ENCODE measurements at regions not wholly inside any gene's neighbourhood (a gene's known extent, or its start where the extent isn't known, plus 50 kb on each side); places are given as distances from the start of the nearest gene placed in this dataset.
A peak's percentile ranks its signal among the peaks of the same experiment; 100 is the strongest.

DNA sequence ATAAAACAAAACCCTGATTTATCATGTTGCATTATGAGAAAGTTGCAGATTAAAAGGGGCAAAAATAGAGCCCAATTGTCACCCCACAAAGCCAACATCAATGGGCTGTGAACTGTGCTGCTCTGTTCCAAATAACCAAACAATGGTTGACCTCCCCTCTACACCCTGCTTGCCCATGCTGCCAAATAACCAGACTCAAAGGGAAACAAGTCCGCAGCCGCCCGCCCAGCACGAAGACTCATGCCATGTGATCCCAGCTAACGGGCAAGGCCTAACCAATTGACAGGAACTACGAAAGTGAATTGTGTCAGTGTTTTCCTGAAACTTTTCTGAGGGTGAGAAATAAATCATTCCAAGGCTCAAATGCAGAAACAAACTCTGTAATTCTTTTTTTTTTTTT lies 97.9 kb upstream of the RIOK3 start:
- TF ChIP-seq, protein P1, sequence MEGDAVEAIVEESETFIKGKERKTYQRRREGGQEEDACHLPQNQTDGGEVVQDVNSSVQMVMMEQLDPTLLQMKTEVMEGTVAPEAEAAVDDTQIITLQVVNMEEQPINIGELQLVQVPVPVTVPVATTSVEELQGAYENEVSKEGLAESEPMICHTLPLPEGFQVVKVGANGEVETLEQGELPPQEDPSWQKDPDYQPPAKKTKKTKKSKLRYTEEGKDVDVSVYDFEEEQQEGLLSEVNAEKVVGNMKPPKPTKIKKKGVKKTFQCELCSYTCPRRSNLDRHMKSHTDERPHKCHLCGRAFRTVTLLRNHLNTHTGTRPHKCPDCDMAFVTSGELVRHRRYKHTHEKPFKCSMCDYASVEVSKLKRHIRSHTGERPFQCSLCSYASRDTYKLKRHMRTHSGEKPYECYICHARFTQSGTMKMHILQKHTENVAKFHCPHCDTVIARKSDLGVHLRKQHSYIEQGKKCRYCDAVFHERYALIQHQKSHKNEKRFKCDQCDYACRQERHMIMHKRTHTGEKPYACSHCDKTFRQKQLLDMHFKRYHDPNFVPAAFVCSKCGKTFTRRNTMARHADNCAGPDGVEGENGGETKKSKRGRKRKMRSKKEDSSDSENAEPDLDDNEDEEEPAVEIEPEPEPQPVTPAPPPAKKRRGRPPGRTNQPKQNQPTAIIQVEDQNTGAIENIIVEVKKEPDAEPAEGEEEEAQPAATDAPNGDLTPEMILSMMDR (IDR thresholded peaks at IDR 0.05), result no peak
- DNase-seq (ENCODE audit: low spot score), result no peak
- peak overlapping the region in 1 of 2 donors; percentile 24 for H3K27ac ChIP-seq

DNA sequence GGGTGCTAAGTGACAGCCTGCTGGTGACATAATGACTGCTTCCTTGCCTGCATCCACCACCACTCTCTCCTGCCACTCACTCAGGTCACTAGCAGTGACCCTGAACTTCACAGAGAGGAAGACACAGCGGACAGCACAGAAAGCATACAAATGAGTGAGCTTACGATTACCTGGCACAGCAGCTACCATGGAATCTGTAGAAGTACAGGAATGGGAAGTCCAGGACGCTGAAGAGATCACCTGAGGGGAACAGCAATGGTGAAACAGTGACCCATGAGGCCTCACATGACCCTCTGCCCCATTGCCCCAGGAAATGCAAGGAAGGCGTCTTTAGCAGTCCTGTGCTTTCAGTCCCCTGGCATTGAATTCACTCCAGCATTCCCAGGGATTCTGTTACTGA lies 96.7 kb upstream of the RIOK3 start:
- TF ChIP-seq, protein P1 (IDR thresholded peaks at IDR 0.05), result no peak
- peak overlapping the region; percentile 78 to 89 for H3K27ac ChIP-seq
- no peak for DNase-seq (ENCODE audit: low spot score)
- no peak overlapping the region for H3K4me3 ChIP-seq

More for the DNA sequence above, 97.9 kb upstream of the RIOK3 start:
- H3K4me3 ChIP-seq, result no peak overlapping the region

DNA sequence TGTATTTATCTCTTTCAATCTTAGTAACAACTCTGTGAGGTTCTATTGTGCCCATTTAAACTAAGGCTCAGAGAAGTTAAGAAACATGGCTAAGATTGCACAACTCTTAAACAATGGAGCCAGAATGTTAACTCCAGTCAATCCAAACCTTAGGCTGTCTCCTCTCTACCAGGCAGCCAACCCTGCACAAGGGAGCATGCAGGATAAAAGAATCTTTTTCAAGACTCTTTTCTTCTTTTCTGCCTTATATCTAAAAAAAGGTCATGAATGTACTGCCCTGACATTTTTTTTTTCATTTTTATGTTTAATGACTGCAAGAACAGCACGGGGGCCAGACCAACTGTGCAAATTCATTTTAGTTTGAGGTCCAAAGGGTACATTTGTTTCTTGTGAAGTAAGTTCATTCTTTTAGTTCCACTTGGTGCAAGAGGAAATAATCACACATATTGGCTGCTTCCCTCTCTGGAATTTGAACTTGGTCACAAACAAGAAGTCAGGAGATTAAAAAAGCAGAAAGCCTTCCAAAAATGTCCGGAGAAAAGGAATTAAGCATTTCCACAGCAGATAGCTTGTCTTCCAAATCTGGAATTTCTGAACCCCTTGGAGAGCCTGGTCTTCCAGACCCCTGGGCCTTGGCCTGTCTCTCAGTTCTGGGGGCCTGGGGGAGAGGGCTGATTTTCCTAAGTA lies 96.0 kb upstream of the RIOK3 start:
- peak overlapping the region; percentile 78 to 89 for H3K27ac ChIP-seq
- DNase-seq (ENCODE audit: low spot score), result no peak
- TF ChIP-seq, protein P1 (IDR thresholded peaks at IDR 0.05), result no peak
- peak overlapping the region; percentile 47 for H3K4me3 ChIP-seq

DNA sequence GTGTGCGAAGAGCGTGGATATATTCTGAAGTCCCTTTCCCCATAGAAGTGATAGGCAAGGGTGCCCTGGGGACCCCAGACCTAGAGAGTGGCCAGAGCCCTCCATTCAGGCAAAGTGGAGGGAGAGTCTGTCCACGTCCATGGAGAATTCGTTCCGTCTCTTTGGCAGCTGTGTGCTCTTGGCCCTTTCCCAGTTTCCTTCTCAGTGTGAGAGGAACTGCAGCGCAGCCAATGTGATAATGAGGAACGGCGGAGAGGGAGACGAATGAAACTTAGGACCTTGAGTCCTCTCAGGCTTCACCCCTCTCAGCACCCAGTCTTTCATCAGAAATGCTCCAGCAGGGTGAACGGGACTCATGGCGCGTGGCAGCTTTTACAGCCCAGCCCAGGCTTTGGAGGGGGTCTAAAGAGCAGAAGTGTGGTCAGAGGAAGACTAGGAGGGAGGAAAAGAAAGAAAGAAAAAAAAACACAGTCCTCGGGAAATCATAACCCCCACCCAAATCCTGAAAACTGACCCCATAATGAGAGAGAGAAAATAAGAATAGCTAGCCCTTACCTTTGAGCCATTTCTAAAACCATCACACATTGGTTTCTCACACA lies 95.0 kb upstream of the RIOK3 start:
- peak overlapping the region; percentile 47 for H3K4me3 ChIP-seq
- H3K27ac ChIP-seq, result peak overlapping the region; percentile 78 to 89
- no peak for DNase-seq (ENCODE audit: low spot score)
- TF ChIP-seq, protein P1 (IDR thresholded peaks at IDR 0.05), result no peak

DNA sequence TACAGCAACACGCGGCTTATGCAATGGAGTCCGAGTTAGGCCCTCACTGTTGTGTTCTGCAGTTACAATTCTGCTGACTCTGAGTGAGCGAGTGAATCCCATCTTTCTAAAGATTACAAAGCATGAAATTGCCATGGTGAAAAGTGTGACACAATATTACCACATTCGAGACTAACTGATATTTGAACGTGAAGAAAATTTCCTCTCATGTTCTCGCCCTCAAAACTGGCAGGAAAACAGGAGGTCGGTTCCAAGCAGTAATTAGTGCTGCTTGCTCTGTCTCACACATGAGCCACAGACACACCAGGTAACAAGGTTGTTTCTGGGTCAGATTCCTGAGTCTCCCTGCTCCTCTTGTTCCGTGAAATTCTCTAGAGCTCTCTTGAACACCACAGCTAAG lies 93.7 kb upstream of the RIOK3 start:
- TF ChIP-seq, protein P1 (IDR thresholded peaks at IDR 0.05), result no peak
- H3K27ac ChIP-seq, result peak overlapping the region in 1 of 2 donors; percentile 78
- no peak overlapping the region for H3K4me3 ChIP-seq
- no peak for DNase-seq (ENCODE audit: low spot score)

DNA sequence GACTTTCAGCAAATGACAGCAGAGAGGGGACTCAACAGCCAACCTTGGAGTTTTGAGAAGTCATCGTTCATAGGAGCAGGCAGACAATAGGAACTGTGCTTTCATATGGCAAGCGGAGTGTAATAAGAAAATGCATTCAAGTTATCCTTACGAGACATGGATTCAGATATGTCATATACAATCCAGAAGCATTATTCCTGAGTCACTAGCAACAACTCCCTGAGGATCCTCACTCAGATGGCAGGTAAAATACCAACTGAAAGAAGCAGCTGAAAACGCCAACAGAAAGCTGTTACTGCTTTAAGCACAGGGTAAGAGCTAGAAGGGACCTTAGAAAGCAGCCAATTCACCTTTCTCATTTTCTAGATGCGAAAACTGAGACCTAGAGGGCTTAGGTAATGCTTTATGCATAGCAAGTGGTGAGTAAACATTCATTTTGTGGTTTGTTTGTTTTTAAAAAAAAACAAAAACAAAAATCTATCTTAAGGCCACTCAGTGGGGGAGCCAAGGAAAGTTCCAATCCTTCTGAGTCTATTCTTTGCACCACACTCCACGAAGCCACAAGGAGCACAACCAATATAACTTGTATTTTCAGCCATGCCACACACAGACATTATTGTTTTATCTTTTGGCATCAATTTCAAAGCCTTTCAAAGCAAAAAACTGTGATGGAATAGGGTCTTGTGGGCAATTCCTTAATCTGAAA lies 89.1 kb upstream of the RIOK3 start:
- TF ChIP-seq, protein P1 (IDR thresholded peaks at IDR 0.05), result no peak

More for the DNA sequence above, 89.1 kb upstream of the RIOK3 start:
- DNase-seq (ENCODE audit: low spot score), result no peak
- H3K4me3 ChIP-seq, result no peak overlapping the region
- no peak overlapping the region for H3K27ac ChIP-seq
